Neutrophil (primary cell): ENCODE measurements at regions not wholly inside any gene's neighbourhood (a gene's known extent, or its start where the extent isn't known, plus 50 kb on each side); places are given as distances from the start of the nearest gene placed in this dataset.

Source experiments
- H3K27ac ChIP-seq: fragments of 200-600 bp; sonication (generic); 2 replicates; pipeline ENCODE4 v1.5.1; 2016; ENCODE audit warnings: mild to moderate bottlenecking, moderate library complexity
- H3K27me3 ChIP-seq: fragments of 200-600 bp; sonication (generic); 2 replicates; pipeline ENCODE4 v1.6.0; 2016; ENCODE audit warnings: mild to moderate bottlenecking
- H3K36me3 ChIP-seq: fragments of 200-600 bp; sonication (generic); 2 replicates; pipeline ENCODE4 v1.5.1; 2017
- H3K4me1 ChIP-seq, 2 experiments: fragments of 200-600 bp in 1 of 2; sonication (generic) in 1 of 2; 1 replicate in 1 of 2; 2 replicates in 1 of 2; pipeline versions ENCODE4 v1.5.1 to v1.6.1; 2013 to 2016; ENCODE audit warnings: low read depth in 1 of 2, low read length in 1 of 2, mild to moderate bottlenecking in 1 of 2, moderate library complexity in 1 of 2; ENCODE audit not compliant: control insufficient read depth in 1 of 2, insufficient read depth in 1 of 2
- H3K4me3 ChIP-seq, 2 experiments: fragments of 200-600 bp in 1 of 2; sonication (generic) in 1 of 2; 1 replicate in 1 of 2; 2 replicates in 1 of 2; pipeline ENCODE4 v1.5.1; 2013 to 2016; ENCODE audit warnings: low read depth in 1 of 2, low read length in 1 of 2, mild to moderate bottlenecking in 1 of 2, moderate library complexity in 1 of 2
- H3K9me3 ChIP-seq: fragments of 200-600 bp; sonication (generic); 2 replicates; pipeline ENCODE4 v1.5.1; 2016
- TF ChIP-seq, protein P1 (sequence below): fragments of 200-600 bp; sonication (generic); IDR thresholded peaks from 2 replicates; pipeline ENCODE4 v1.5.1; 2016; ENCODE audit warnings: antibody characterized with exemption

DNA sequence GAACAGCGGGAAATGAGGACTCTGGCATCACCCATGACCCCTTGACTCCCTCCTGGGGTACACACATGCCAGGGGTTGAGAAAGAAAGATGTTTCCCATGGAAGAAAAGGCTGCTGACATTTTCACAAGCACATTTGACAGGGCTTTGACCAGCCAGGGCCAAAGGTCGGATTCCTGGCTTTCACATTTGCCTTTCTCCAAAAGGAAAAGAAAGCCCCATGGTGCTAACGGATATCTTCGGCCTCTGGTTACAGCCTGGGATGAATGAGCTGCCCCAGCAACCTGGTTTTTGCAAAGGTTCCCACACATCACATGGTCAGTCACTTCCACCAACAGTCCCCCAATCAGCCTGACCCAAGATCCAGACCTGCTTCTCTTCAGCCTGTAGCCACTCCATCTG is 478.2 kb upstream of the CDH11 start:
- Histone ChIP-seq H3K4me3 (no peak overlapping the region), H3K27ac (no peak overlapping the region), H3K4me1 (no peaks in the 10 kb centered on the region), H3K9me3 (no peaks in the 10 kb centered on the region), H3K36me3 (no peaks in the 10 kb centered on the region), H3K27me3 (no peaks in the 10 kb centered on the region)
- TF ChIP-seq, protein P1, sequence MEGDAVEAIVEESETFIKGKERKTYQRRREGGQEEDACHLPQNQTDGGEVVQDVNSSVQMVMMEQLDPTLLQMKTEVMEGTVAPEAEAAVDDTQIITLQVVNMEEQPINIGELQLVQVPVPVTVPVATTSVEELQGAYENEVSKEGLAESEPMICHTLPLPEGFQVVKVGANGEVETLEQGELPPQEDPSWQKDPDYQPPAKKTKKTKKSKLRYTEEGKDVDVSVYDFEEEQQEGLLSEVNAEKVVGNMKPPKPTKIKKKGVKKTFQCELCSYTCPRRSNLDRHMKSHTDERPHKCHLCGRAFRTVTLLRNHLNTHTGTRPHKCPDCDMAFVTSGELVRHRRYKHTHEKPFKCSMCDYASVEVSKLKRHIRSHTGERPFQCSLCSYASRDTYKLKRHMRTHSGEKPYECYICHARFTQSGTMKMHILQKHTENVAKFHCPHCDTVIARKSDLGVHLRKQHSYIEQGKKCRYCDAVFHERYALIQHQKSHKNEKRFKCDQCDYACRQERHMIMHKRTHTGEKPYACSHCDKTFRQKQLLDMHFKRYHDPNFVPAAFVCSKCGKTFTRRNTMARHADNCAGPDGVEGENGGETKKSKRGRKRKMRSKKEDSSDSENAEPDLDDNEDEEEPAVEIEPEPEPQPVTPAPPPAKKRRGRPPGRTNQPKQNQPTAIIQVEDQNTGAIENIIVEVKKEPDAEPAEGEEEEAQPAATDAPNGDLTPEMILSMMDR: no peak

DNA sequence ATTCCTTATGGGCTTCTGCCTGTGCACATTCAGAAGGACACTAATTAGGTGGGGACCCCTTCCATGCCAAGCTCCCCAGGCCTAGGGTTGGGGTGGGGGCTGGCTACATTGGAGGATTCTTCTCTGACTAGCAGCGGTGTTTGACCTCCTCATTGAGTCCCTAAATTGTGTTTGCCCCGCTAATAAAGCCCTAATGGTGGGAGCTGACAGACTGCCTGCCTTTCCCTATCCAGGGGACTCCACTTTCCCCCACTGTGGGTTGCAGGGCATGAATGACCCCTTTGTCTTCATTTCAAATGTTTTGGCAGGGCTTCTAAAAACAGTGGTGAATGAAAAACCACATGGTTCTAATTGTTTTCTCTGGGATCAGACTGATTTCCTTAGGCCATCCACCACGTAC is 476.8 kb upstream of the CDH11 start:
- no peaks in the 10 kb centered on the region for H3K27me3 ChIP-seq
- TF ChIP-seq, protein P1: no peak
- no peaks in the 10 kb centered on the region for H3K36me3 ChIP-seq
- no peaks in the 10 kb centered on the region for H3K9me3 ChIP-seq
- no peak overlapping the region for H3K27ac ChIP-seq
- no peak overlapping the region for H3K4me3 ChIP-seq
- no peaks in the 10 kb centered on the region for H3K4me1 ChIP-seq

DNA sequence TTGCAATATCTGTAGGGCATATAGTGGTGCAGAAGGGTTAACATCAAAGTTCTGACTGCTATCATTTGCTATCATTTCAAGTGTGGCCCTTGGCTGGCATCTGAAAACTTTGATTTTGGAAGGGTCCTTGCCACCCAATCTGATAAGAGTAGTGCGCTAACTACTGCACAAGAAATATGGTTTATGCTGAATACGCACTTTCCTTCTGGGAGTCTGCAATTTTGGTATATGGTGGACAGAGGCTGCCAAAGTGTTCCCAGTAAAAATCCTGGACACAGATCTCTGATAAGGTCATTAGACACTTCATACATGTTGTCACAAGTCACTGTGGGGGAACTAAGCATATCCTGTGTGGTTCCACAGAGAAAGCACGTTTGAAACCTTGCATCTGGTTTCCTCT is 461.6 kb upstream of the CDH11 start:
- Histone ChIP-seq H3K9me3 (no peaks in the 10 kb centered on the region), H3K4me1 (no peaks in the 10 kb centered on the region), H3K36me3 (no peaks in the 10 kb centered on the region), H3K27me3 (no peaks in the 10 kb centered on the region), H3K4me3 (no peak overlapping the region), H3K27ac (no peak overlapping the region)
- TF ChIP-seq, protein P1: no peak

DNA sequence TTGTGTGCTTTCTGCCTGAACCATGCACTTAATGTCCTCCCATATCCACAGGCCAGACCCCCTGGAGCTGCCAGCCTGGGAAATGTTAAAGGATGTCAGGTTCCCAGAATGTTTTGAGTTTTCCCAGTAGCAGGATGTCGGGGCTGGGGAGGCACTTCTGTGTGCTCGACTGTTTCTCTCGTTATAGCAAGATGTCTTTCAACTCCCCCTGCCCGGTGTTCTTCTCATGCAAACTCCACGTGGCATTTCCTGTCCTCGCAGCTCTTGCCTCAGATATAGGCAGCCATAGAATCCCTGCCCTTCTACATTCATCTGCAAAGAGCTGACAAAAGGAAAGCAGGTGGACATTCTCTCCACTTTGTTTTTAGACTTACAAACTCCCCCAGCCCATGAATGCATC is 457.2 kb upstream of the CDH11 start:
- TF ChIP-seq, protein P1: no peak
- H3K4me3 ChIP-seq: no peak overlapping the region
- H3K4me1 ChIP-seq: no peaks in the 10 kb centered on the region
- H3K9me3 ChIP-seq: no peaks in the 10 kb centered on the region
- no peaks in the 10 kb centered on the region for H3K27me3 ChIP-seq
- no peaks in the 10 kb centered on the region for H3K36me3 ChIP-seq
- no peak overlapping the region for H3K27ac ChIP-seq

DNA sequence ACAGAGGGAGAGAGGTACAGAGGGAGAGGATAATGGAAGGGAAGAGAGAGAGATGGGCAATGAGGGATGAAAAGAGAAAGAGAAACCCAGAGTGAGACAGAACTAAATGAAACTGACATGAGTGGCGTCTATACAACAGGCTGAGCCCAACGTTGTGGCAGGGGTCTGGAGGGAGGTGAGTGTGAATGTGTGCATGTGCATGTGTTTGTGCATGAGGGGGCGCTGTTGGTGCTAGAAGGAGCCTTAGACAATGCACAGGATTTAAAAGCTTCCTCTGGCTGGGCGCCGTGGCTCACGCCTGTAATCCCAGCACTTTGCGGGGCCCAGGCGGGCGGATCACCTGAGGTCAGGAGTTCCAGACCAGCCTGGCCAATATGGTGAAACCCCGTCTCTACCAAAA is 454.8 kb upstream of the CDH11 start:
- TF ChIP-seq, protein P1: no peak
- H3K9me3 ChIP-seq: no peaks in the 10 kb centered on the region

DNA sequence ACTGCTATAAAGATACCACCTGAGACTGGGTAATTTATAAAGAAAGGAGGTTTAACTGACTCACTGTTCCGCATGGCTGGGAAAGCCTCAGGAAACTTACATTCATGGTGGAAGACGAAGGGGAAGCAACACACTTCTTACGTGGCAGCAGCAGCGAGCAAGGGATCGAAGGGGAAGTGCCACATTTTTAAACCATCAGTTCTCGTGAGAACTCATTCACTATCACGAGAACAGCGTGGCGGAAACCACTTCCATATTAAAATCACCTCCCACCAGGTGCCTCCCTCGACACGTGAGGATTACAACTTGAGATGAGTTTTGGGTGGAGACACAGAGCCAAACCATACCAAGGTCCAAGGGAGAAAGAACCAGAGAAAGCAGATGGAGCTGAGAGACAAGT is 454.3 kb upstream of the CDH11 start:
- H3K27me3 ChIP-seq: no peaks in the 10 kb centered on the region
- no peaks in the 10 kb centered on the region for H3K36me3 ChIP-seq
- H3K9me3 ChIP-seq: no peaks in the 10 kb centered on the region
- TF ChIP-seq, protein P1: no peak
- no peaks in the 10 kb centered on the region for H3K4me1 ChIP-seq
- no peak overlapping the region for H3K27ac ChIP-seq
- H3K4me3 ChIP-seq: no peak overlapping the region

More for the DNA sequence above, 454.8 kb upstream of the CDH11 start:
- Histone ChIP-seq H3K36me3 (no peaks in the 10 kb centered on the region), H3K4me3 (no peak overlapping the region), H3K4me1 (no peaks in the 10 kb centered on the region), H3K27me3 (no peaks in the 10 kb centered on the region), H3K27ac (no peak overlapping the region)
